Brain microvascular endothelial cell (primary cell): ENCODE measurements at regions not wholly inside any gene's neighbourhood (a gene's known extent, or its start where the extent isn't known, plus 50 kb on each side); places are given as distances from the start of the nearest gene placed in this dataset.

Experiments used
- DNase-seq: peaks from one replicate; pipeline ENCODE4 v3.0.0-alpha.2; 2020
- H3K27ac ChIP-seq: fragments of 250-450 bp; sonication (Bioruptor Pico); 2 replicates; pipeline ENCODE4 v1.5.1; 2020; ENCODE audit warnings: mild to moderate bottlenecking, moderate library complexity
- H3K27me3 ChIP-seq: fragments of 250-450 bp; sonication (Bioruptor Pico); replicated peaks from 2 replicates; pipeline ENCODE4 v1.5.1; 2020; ENCODE audit warnings: mild to moderate bottlenecking
- H3K36me3 ChIP-seq: fragments of 250-450 bp; sonication (Bioruptor Pico); replicated peaks from 2 replicates; pipeline ENCODE4 v1.5.1; 2020; ENCODE audit warnings: mild to moderate bottlenecking
- H3K4me3 ChIP-seq: 2 replicates; pipeline ENCODE4 v1.5.1; 2011; ENCODE audit warnings: low read depth, mild to moderate bottlenecking, control low read depth, low read length, moderate library complexity
- in situ Hi-C: cut with HindIII; loops from 2 replicates; pipeline ENCODE4 v1.10.0; 2017; ENCODE audit warnings: low sequenced_read_pairs, low pct_ligation_motif_present
- TF ChIP-seq, protein P1 (sequence below): IDR thresholded peaks from 2 replicates; pipeline ENCODE4 v1.5.1; 2011; ENCODE audit warnings: low read depth, mild to moderate bottlenecking, moderate library complexity, low read length, control low read depth, inconsistent platforms; ENCODE audit errors: missing control alignments

DNA sequence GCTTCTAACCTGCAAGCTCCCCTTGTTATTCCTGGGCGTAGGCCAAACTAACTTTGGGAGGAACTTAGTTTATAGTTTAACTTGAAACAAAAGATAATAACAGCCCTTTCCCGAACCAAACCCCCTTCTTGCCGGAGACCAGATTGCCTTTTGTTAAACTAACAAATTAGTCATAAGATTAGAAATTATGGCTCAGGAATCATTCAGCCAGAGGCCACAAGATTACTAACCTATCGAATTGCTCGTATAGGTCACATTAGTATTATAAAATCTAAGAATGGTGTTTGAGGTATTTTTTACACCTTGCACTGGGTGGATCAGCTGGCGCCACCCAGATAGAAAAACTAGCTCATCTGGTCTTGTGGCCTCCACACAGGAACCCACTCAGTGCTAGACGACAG lies 65.3 kb upstream of the RAP2B start:
- no peaks in the 10 kb centered on the region for H3K27me3 ChIP-seq
- TF ChIP-seq, protein P1, sequence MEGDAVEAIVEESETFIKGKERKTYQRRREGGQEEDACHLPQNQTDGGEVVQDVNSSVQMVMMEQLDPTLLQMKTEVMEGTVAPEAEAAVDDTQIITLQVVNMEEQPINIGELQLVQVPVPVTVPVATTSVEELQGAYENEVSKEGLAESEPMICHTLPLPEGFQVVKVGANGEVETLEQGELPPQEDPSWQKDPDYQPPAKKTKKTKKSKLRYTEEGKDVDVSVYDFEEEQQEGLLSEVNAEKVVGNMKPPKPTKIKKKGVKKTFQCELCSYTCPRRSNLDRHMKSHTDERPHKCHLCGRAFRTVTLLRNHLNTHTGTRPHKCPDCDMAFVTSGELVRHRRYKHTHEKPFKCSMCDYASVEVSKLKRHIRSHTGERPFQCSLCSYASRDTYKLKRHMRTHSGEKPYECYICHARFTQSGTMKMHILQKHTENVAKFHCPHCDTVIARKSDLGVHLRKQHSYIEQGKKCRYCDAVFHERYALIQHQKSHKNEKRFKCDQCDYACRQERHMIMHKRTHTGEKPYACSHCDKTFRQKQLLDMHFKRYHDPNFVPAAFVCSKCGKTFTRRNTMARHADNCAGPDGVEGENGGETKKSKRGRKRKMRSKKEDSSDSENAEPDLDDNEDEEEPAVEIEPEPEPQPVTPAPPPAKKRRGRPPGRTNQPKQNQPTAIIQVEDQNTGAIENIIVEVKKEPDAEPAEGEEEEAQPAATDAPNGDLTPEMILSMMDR: no peak
- H3K27ac ChIP-seq: no peak overlapping the region
- H3K36me3 ChIP-seq: no peaks in the 10 kb centered on the region
- no peak for DNase-seq
- in situ Hi-C loops: no loop called here
- H3K4me3 ChIP-seq: no peak overlapping the region

DNA sequence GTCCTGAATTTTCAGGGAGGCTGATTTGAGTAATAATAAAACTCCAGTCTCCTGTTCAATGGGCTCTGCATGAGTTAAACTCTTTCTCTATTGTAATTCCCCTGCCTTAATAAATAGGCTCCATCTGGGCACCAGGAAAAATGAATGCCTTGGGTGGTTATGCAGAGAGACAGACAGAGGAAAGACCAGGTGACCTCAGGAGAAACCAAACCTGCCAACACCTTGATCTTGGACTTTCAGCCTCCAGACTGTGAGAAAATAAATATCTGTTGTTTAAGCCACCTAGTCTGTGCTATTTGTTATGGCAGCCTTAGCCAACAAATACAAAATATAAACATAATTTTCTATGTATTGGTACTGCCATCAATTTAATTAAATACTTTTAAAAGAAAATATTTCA lies 64.8 kb upstream of the RAP2B start:
- Histone ChIP-seq H3K27me3 (no peaks in the 10 kb centered on the region), H3K4me3 (no peak overlapping the region), H3K36me3 (no peaks in the 10 kb centered on the region), H3K27ac (no peak overlapping the region)
- in situ Hi-C loops: no loop called here
- no peak for DNase-seq
- TF ChIP-seq, protein P1: no peak

DNA sequence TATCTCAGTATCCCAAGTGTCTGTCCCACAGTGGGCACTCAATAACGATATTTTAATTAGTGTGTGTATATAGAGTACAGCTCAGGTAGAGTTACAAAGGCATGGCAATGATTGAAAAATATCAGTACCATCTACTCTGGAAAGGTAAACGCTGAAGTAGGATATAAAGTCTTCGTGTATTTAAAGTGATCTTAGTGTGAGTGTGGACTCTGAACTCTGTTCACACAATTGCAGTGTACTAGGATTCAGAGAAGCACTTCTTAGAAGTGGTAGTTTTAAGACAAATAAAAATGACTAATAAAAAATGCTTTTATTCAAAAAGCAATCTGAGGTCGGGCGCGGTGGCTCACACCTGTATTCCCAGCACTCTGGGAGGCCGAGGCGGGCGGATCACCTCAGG lies 62.9 kb upstream of the RAP2B start:
- Histone ChIP-seq H3K27me3 (no peaks in the 10 kb centered on the region), H3K27ac (no peak overlapping the region), H3K36me3 (no peaks in the 10 kb centered on the region), H3K4me3 (no peak overlapping the region)
- DNase-seq: no peak
- in situ Hi-C loops: no loop called here
- TF ChIP-seq, protein P1: no peak

DNA sequence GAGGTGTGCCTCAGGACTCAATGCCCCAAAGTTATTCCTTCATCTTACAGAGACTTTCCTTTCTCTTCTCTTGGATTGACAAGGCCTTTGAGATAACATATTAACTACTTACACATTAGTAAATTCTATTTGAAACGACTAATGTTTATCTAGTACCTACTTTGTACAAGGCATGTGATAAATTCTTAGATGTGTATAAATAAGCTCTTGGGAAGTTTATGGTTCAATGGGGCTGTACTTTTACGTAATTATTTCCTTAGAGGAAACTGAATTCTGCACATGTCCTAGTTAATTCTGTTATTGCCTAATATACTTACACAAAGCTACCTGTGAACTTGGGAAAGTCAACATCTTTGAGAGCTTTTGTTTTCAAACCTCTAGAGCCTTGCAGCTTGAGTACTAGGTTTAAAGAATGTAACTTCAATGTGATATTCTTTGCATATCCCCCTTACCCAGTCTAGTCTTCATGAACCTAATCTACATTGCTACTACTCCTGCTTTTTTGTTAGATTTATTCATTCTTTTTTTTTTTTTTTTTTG lies 58.5 kb upstream of the RAP2B start:
- DNase-seq: no peak
- in situ Hi-C loops: no loop called here
- no peaks in the 10 kb centered on the region for H3K36me3 ChIP-seq
- no peaks in the 10 kb centered on the region for H3K27me3 ChIP-seq
- no peak overlapping the region for H3K27ac ChIP-seq
- no peak overlapping the region for H3K4me3 ChIP-seq
- TF ChIP-seq, protein P1: no peak

DNA sequence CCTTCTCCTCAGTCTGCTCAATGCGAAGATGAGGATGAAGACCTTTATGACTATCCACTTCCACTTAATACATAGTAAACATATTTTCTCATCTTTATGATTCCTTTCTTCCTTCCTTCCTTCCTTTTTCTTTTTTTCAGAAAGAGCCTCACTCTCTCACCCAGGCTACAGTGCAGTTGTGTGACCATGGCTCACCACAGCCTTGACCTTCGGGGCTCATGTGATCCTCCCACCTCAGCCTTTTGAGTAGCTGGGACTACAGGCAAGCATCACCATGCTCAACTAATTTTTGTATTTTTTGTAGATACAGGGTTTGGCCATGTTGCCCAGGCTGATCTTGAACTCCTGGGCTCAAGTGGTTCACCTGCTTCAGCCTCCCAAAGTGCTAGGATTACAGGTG lies 52.0 kb upstream of the RAP2B start:
- no peak overlapping the region for H3K27ac ChIP-seq

DNA sequence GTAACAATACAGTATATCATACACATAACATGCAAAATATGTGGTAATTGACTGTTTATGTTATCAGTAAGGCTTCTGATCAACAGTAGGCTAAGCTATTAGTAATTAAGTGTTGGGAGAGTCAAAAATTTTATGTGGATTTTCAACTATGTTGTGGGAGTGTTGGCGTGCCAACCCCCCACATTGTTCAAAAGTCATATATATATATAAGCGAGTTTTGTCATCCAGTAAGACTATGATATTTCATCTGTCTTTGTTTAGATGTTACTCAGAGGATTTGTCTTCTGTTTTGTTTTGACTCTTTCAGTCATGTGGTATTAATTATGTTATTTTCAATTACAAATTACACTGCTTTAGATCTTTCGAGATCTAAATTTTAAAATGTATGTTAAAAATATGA lies 51.0 kb upstream of the RAP2B start:
- Histone ChIP-seq H3K27me3 (no peaks in the 10 kb centered on the region), H3K27ac (no peak overlapping the region), H3K4me3 (no peak overlapping the region), H3K36me3 (no peaks in the 10 kb centered on the region)
- DNase-seq: no peak
- in situ Hi-C loops: no loop called here
- TF ChIP-seq, protein P1: no peak

More for the DNA sequence above, 52.0 kb upstream of the RAP2B start:
- Histone ChIP-seq H3K4me3 (no peak overlapping the region), H3K36me3 (no peaks in the 10 kb centered on the region), H3K27me3 (no peaks in the 10 kb centered on the region)
- in situ Hi-C loops: no loop called here
- TF ChIP-seq, protein P1: no peak
- no peak for DNase-seq
